NOMO-1 treated with DMSO at 0.1 percent for 48 hours (cell line): ENCODE measurements at regions not wholly inside any gene's neighbourhood (a gene's known extent, or its start where the extent isn't known, plus 50 kb on each side); places are given as distances from the start of the nearest gene placed in this dataset.
"Not testable (repeated sequence)": the region's sequence is repeated elsewhere in the genome, so short reads cannot be mapped to it uniquely, and the experiment has no call there.

ENCODE experiments used
- DNase-seq: peaks from one replicate; lab custom pipeline; 2025; ENCODE audit not compliant: unreplicated experiment; lab: John Stamatoyannopoulos, UW

GRCh38 chr14:51443195-51444018 is 203.4 kb downstream of the TMX1 start:
- no peak for DNase-seq

- no peak for DNase-seq
Observed at GRCh38 chr14:51444353-51445000, 204.4 kb downstream of the TMX1 start.

GRCh38 chr14:51445001-51445390 is 204.9 kb downstream of the TMX1 start:
- DNase-seq = no peak

- no peak for DNase-seq
Observed at GRCh38 chr14:51446771-51447170, 204.9 kb upstream of the FRMD6 start.

- DNase-seq = no peak
Observed at GRCh38 chr14:51447411-51447810, 204.3 kb upstream of the FRMD6 start.

- DNase-seq = no peak
Observed at GRCh38 chr14:51448831-51449670, 202.7 kb upstream of the FRMD6 start.

GRCh38 chr14:51449681-51450080 is 202.0 kb upstream of the FRMD6 start:
- DNase-seq = no peak

- DNase-seq = no peak
Observed at GRCh38 chr14:51451561-51451960, 200.1 kb upstream of the FRMD6 start.

- no peak for DNase-seq
Observed at GRCh38 chr14:51453869-51454268, 197.8 kb upstream of the FRMD6 start.

GRCh38 chr14:51454351-51454750 is 197.4 kb upstream of the FRMD6 start:
- no peak for DNase-seq

GRCh38 chr14:51455041-51455835 is 196.5 kb upstream of the FRMD6 start:
- DNase-seq = no peak

- no peak for DNase-seq
Observed at GRCh38 chr14:51457843-51458562, 193.7 kb upstream of the FRMD6 start.

- DNase-seq = no peak
Observed at GRCh38 chr14:51458563-51458955, 193.2 kb upstream of the FRMD6 start.

- no peak for DNase-seq
Observed at GRCh38 chr14:51460011-51460410, 191.7 kb upstream of the FRMD6 start.

- no peak for DNase-seq
Observed at GRCh38 chr14:51462182-51462581, 189.5 kb upstream of the FRMD6 start.

GRCh38 chr14:51462706-51463105 is 189.0 kb upstream of the FRMD6 start:
- DNase-seq = no peak

- DNase-seq = no peak
Observed at GRCh38 chr14:51463461-51463860, 188.2 kb upstream of the FRMD6 start.

GRCh38 chr14:51464411-51464810 is 187.3 kb upstream of the FRMD6 start:
- no peak for DNase-seq

- DNase-seq = no peak
Observed at GRCh38 chr14:51465486-51465885, 186.2 kb upstream of the FRMD6 start.

- DNase-seq = not testable (repeated sequence)
Observed at GRCh38 chr14:51467392-51467791, 184.3 kb upstream of the FRMD6 start.
